GM12872 (cell line): ENCODE measurements at regions not wholly inside any gene's neighbourhood (a gene's known extent, or its start where the extent isn't known, plus 50 kb on each side); places are given as distances from the start of the nearest gene placed in this dataset.

ENCODE experiments used
- TF ChIP-seq, protein P1 (sequence below): IDR thresholded peaks from 3 replicates; pipeline ENCODE4 v1.5.1; 2011; ENCODE audit warnings: low read depth, mild to moderate bottlenecking, low read length, moderate library complexity; ENCODE audit not compliant: insufficient read depth

DNA sequence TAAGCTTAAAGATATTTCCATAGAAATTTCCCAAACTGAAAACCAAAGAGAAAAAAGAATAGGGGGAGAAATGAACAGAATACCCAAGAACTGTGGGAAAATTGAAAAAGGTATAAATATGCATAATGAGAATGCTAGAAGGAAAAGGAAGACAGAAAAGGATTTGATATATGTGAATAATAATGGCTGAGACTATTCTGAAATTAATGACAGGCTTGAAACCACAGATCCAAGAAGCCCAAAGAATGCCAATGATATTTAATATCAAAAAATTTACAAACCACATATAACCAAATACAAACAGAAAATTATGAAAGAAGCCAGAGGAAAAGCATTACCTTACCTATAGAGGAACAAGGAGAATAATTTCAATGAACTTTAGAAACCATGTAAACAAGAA, 153.0 kb downstream of the ANXA2 start:
- TF ChIP-seq, protein P1, sequence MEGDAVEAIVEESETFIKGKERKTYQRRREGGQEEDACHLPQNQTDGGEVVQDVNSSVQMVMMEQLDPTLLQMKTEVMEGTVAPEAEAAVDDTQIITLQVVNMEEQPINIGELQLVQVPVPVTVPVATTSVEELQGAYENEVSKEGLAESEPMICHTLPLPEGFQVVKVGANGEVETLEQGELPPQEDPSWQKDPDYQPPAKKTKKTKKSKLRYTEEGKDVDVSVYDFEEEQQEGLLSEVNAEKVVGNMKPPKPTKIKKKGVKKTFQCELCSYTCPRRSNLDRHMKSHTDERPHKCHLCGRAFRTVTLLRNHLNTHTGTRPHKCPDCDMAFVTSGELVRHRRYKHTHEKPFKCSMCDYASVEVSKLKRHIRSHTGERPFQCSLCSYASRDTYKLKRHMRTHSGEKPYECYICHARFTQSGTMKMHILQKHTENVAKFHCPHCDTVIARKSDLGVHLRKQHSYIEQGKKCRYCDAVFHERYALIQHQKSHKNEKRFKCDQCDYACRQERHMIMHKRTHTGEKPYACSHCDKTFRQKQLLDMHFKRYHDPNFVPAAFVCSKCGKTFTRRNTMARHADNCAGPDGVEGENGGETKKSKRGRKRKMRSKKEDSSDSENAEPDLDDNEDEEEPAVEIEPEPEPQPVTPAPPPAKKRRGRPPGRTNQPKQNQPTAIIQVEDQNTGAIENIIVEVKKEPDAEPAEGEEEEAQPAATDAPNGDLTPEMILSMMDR, result no peak

DNA sequence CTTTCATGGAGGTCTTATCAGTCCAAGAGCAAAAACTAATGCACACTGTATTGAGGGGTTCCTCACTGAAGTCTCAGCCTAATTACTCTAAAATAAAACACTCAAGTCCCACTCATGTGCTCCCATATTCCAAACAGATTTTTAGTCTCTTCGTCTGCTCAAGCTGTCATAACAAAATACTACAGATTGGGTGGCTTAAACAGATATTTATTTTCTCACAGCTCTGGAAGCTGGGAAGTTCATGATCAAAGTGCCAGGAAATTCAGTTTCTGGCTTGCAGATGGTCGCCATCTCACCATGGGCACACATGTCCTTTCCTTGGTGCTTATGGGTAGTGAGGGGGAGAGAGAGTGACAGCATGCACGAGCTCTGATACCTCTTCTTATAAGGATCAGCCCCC, 147.5 kb downstream of the ANXA2 start:
- TF ChIP-seq, protein P1, result no peak

DNA sequence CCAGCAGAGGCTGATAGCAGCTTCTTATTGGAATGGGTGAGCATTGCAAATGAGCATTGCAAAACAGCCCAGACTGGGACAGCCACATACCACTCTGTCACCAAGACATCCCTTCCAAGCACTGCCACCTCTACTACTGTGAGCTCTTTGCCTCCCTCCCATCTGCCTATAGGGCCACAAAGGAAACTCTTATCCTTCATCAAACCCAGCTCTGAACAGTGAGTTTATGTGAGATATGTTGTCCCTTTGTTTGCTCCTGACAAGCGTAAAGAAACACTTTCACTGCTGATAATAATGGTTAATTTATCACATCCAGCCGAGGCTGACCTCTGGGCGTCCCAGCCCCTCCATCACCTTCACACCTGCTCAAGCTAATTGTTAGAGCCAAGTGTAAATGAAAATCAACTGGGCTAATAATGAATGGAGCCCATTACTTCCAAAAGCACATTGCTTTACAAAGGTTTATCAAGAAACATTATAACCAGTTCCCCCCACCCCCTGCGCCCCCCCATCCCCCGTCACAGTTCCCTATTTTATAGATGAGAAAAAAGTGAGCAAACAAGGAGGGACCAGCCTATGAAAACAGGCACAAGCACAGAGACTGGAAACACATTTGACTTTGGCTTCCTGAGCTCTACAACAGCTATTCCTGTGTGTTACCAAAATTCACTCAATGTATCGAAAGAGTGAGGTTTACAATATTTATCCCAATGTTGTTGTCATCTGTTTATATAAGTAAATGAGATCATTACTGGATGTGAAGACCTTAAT, 146.3 kb downstream of the ANXA2 start:
- TF ChIP-seq, protein P1, result no peak

DNA sequence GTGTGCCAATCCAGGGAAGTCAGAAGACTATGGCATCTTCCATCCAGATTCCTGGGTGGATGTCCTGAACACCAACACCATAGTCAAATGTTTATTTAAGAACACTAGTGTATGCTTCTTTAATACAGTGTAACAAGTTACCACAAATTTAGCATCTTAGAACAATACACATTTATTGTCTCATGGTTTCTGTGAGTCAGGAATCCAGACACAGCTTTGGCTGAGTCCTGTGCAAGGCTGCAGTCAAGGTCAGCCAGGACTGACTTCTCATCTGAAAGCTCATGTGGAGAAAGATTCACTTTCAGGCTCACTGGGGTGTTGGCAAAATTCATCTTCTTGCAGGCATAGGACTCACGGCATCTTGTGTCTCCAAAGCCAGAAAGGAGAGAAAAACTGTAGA, 143.4 kb downstream of the ANXA2 start:
- TF ChIP-seq, protein P1, result no peak

DNA sequence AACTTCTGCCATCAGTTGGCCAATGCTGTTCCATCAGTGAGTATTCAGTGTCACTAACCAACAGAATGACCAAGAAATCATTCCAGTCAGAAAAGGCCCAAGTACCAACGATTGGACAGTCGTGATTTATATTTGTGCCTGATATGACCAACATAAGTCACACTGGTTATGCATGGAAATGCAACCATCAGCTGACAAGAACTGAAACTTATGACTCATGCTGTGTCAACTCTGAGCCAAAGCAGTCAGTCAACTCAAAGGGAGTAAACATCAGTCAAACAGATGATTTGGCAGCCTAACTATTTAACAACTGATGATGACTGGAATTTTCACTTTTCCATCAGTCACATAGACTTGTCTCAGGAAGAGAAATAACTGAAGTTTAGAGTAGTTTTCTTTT, 142.4 kb downstream of the ANXA2 start:
- TF ChIP-seq, protein P1, result no peak

DNA sequence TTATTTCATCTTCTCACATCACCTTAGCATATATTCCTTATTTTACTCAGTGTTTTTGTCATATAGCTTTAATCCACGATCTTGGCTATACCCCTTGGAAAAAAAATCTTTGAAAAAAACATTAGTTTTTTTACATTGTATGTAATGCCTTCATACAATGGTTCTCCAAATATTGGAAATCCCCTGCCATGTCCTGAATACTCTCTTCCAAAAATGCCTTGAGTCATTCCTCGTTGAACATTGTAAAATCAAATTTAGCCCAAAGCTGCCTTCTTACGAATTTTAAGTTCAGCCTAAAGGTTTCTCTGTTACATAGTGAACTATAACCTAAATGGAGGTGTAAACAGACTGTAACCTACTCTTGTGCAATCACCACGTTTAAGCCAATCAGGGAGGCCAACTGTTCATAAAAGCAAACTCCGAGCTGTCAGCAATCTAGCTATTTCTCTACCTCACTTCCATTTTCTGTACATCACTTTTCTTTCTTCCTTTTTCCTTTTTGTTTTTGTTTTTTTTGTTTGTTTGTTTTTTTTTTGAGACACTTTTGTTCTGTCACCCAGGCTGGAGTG, 140.1 kb downstream of the ANXA2 start:
- TF ChIP-seq, protein P1, result no peak

DNA sequence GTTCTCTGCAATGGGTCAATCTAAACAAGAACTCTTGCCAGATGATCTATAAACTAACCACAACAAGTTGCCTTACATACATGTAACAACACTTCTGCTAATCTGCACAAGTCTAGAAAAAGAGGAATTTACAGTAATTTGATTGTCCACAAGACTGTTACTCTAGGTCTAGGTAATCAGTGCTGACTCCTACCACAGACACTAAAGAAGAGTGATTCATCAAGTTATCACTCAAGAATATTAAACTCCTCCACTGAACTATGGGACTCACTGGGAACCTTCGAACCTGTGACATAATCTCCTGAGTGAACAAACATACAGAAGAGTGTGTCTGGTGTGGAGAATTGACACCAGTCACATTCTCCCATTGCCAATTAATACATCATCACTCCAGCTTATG, 138.3 kb downstream of the ANXA2 start:
- TF ChIP-seq, protein P1, result no peak
